NCI-H1048 (cell line): ENCODE measurements at regions not wholly inside any gene's neighbourhood (a gene's known extent, or its start where the extent isn't known, plus 50 kb on each side); places are given as distances from the start of the nearest gene placed in this dataset.

Experiments used
- DNase-seq: peaks from one replicate; lab custom pipeline; 2025; lab: John Stamatoyannopoulos, UW

DNA sequence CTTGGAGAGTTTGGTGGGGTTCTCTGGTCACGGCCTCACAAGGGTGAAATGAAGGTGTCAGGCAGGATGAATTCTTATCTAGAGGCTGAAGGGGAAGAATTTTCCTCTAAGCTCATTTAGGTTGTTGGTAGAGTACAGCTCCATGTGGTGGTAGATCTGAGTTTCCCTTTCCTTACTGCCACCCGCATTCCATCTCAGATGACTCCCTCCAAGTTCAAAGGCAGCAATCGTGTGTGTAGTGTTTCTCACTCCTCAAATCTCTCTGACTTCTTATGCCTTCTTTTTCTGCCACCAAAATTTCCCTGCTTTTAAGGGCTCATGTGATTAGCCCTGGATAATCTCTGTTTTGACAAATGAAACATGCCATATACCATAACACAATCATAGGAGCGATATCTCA is 135.5 kb upstream of the MYOCD start:
- no peak for DNase-seq

DNA sequence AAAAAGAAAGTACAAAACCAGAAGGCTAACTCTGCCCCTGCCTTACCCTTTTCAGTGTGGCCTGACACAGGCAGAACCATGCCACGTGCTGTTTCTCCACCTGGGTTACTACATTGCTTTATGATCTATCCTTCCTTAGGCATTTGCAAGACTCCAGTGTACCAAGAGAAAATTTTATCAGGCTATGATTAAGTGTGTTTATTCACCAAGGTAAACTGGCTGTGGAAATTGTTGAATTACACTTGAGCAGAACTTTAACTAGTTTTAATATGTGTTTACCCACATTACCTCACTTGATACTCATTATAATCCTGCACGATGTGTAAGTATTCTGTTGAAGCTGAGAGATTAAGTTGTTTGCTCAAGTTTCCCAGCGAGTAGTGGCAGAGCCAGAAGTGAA is 129.7 kb upstream of the MYOCD start:
- DNase-seq, result no peak

DNA sequence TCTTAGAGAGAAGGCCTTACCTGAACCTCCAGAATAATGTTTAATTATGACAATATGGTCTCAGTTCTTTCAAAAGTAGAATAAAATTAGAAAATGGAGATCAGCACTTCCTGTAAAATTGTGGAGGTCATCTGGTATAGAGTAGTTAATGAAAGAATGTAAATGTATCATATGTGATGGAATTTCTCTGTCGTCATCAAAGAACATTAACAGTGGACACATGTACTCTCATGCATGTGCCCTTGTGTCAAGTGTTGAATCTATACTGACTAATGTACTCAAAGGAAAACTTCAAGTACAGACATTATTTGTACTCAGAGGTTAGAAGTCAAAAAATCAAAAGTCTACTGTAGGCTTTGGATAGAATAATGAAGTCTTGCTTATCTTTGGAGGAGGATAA is 129.2 kb upstream of the MYOCD start:
- no peak for DNase-seq

DNA sequence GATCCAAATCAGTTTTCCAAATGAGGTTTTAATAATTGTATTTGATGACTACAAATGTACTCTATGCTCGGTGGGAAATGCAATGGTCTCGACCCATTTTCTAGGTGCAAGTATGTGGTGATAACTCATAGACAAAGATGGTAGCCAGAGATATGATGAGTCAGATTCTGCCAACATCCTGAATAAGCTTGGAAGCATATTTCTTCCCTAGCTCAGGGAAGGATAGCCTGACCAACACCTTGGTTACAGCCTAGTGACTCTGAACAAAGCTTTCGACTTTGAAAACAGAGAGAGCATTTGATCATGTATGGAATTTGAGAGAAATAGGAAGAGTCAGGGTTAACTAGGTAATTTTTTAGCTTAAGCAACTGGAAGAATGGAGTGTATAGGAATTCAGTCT is 128.3 kb upstream of the MYOCD start:
- DNase-seq, result no peak

DNA sequence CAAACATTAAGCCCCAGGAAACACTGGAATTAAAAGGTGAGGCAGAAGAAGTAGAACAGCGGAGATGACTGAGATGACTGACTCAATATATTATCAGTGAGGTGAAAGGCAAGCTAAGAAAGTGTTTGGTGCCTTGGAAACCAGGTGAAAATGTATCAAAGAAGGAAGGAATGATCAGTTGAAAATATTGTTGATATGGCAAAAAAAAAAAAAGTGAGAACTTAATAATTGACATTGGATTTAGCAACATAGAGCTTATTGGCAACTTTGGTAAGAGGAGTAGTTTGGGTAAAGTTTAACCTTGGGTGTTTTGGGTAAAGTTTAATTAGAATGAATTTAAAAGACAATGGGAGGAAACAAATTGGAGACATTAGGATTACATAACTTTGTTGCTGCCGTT is 127.7 kb upstream of the MYOCD start:
- DNase-seq, result no peak

DNA sequence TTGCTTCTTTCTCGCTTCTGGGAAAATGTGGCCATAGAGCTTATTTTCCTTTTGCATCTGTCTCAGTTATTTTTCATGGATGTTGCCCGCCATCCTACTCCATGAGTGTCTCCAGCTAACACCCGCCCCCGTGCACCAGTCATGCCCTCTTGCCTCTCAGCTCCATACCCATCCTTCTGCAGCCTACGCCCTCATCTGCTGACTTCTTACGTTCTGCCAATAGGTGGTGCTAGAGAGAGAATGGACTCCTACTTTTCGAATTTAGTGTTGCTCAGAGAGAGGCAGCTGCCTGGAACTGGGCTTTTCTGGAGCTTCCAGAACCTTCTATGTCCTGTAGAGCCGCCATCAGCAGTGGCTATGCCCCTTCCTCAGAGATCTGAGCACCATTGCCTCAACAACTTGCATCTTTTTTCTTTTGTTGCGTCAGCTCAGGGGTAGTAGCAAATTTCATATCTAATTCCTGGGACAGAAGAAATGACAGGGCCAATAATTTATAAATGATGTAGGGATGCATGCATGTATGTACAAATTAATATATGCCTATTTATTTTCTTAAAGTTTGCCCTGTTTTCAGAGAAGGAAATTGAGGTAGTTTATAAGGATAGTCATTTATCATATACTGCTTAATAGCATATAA is 119.7 kb upstream of the MYOCD start:
- no peak for DNase-seq

DNA sequence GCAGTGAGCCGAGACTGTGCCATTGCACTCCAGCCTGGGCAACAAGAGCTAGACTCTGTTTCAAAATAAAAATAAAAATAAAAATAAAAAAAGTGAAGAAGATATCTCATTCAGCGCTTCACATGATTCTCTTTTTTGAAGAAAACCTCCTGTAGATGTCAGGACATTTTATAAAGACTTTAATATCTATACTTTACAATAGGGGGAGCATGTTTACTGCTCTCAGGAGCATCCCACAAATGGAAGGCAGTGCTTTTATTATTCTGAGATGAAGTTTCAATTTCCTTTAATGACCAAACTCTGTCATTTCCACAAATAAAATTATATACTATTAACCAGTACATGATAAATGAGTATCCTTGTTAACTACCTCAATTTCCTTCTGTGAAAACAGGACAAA is 118.7 kb upstream of the MYOCD start:
- DNase-seq, result no peak

DNA sequence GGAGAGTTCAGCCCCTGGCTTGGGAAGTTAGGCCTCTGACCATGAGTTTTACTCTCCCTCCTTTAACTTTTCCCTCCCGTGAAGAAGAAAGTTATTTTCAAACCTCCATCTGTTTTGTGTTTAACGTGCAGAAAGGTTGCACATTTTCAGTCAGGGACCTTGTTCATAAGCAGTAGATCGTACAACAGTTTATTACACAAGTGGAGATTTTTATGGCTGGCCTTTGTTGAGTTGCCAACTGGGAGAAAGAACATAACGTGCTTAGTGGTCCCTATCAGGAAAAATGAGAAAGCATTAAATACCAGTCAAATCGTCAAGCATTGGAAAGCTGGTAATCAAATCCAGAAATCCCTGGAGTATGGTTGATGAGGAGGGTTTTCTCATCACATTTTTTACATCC is 117.9 kb upstream of the MYOCD start:
- DNase-seq, result no peak

DNA sequence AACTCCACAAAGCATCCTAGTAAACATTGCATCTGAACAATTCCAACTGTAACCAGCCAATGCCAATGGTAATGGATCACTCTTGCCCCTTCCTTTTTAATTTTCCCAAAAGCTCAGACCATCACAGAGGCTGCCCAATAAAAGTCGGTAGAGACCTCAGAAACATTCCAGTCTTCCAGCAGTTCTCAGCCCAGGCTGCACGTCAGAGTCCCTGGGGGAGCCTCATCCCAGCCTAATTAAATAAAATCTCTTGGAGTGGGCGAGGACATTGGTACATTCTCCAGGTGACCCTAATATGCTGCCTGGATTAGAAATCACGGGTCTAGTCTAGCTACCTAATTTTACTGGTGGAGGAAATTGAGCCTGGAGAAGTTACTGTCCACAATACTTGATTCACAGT is 117.1 kb upstream of the MYOCD start:
- DNase-seq, result no peak

DNA sequence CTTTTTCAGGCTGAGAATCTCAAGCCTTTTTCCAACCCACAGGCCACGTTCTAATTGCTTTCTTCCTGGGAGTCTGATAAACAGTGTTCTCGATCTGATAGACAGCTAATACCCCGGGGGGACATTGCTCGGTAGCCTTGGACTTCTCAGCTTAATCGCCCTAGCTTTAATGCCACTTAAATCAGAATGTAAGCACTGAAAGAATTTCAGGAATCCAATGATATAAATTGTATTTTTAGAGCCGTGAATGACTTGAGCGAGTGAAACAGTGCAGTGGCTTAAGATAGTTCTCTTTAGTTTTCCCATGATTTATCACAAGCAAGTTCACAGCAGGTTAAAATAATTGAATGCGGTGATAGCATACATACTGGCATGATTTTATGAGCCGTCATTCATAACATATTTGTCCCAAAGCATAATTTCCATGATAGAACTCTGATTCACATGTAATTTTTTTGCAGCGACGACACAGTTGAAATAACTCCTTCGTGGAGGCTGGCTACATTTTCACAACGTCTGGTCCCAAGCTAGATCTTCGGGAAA is 116.1 kb upstream of the MYOCD start:
- DNase-seq, result peak; percentile 26

DNA sequence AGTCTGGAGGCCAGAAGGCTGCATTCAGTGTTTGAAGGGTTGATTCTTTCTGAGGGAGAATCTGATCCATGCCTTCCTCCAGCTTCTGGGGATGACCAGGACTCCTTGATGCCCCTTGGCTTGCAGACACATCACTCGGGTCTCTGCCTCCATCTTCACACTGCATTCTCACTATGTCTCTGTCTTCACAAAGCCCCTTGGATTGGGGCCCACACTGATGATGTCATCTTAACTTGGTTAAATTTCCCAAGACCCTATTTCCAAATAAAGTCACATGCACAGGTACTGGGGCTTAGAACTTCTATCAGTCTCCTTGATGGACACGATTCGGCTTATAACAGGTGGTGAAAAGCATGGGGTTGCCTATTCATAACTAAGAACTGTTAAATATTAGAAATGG is 112.1 kb upstream of the MYOCD start:
- no peak for DNase-seq

DNA sequence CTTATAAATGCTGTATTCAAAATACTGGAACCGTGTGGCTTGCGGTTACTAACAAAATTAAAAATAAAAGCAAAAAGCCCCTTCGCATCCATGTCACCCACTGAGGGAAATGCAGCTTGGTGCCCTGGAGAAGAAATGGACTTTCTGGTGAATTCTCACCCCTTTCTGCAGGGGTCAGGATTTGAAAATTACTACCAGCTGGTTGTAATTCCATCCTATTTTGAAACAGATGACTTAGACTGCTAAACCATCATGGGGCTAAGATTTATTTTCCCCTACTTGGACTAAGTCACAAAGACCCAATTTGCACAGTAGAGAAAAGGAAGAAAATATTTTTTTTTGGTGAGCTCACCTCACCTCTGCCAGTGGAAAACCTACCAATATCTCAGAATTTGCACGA is 111.4 kb upstream of the MYOCD start:
- DNase-seq, result no peak

DNA sequence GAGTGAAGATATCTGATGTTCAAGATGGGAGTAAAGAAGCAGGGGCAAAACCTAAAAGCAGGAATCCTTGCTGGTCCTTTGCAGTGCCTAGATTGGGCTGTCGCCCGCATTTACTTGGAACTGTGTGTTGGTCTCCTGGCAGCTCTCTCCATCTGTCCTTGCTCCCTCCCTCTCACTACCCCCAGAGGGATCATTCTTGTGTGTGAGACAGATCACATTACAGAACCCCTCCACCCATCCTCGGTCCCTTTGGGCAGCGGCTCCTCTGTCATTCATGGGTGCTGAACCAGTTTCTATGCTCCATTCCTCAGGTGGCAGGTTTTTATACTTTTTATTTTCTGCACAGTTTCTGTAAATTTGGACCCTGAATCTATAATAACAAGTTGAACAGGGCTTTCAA is 99.4 kb upstream of the MYOCD start:
- DNase-seq, result no peak

DNA sequence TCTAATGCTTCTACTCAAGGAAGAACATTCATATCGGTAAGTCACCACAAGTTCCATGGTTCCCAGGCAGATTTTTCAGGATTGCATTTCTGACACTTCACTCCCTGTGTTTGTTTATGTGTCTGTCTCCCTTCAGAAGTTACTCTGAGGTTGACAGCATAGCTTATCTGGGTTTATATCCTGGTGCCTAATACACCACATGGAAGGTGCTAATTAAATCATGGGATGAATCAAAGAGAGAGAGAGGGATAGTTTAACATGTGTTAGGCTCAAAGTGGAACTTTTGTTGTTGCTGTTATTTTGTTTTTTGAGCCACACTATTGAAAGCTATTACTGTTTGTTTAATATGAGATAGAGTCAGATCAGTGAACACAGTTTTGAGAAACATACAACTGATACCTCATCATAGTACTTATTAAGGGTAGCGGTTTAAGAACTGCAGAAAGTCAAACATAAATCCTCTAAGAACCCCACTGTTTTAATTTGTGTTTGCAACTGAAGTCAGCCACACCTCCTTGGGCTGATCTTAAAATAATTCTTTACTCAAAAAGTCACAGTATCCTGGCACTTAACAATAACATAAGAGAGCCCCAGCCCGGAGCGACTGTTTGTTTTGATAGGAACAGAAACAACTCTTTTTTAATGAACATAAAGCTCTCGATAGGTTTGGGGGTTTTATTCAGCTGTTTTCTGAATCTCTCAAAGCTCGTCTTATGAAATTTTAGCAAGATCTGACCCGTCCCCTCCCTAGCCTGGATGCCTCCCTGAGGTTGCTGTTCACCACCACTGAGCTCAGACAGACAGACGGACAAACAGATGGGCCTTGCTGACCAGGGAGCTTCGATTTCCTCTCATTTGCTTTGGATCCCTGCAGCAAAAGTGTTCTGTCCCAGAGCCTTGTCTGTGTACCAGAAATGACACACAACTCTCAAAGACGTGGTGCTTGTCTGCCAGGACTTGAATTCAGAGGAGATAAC is 98.3 kb upstream of the MYOCD start:
- no peak for DNase-seq

DNA sequence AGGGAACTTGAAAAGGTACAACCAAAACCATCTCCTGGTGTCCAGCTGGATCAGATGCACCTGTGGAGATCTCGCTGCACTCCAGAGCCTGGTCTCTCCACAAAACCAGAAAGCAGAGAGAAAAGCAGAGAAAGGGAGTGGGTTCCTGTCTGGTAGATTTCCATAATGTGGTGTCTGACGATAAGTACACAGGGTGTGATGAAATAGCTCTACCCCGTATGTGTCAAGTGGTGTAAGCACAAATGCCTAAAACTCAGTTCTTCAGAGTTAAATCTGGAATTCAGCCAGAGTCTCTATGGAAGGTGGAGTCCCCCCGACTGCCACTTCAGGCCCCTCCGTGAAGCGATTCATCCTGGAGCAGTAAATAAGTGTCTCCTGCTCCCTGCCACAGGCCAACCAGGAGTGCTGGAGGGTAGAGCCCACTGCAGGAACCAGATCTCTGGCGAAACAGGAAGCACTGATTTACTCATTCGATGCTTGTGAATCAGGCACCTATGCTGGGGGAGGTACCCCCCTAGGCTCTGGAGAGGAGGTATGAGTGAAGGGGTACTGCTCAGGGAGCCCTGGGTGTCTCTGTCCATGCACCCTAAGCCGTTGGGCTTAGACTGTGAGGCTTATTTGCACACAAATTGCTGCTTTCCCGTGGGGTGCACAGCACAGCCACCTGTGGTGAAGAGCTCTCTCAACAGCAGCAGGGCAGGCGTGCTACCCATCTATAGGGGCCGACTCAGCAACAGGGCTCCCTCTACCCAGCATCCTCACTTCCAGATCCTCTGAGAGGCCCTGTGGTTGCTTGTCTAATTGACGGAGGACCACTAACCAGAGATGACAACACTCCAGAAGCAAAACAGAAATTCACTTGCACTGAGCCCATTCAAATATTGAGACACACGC is 97.1 kb upstream of the MYOCD start:
- DNase-seq, result no peak

DNA sequence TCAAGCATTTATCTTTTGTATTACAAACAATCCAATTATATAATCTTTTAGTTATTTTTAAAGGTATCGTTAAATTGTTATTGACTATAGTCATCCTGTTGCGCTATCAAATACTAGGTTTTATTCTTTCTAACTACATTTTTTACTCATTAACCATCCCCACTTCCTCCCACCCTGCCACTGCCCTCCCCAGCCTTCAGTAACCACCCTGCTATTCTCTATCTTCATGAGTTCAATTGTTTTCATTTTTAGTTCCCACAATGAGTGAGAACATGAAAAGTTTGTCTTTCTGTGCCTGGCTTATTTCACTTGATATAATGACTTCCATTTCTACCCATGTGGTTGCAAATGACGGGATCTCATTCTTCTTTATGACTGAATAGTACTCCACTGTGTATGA is 94.1 kb upstream of the MYOCD start:
- no peak for DNase-seq

DNA sequence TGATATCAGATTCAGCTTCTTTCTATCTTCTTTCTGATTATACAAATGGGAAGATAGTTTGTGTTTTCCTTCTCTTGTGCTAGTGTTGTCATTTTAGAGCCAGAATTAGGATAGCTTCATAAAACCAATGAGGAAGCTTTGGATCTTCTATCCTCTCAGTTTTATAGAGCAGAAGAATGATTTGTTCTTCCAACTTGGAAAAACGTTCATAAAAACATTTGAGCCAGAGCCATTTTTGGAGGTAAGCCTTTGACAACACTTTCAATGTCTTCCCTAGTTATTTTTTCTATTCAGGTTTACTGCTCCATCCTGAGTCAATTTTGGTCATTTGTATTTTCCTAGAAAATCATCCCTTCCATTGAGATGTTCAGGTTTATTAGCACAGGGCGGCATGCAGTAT is 91.2 kb upstream of the MYOCD start:
- DNase-seq, result no peak

DNA sequence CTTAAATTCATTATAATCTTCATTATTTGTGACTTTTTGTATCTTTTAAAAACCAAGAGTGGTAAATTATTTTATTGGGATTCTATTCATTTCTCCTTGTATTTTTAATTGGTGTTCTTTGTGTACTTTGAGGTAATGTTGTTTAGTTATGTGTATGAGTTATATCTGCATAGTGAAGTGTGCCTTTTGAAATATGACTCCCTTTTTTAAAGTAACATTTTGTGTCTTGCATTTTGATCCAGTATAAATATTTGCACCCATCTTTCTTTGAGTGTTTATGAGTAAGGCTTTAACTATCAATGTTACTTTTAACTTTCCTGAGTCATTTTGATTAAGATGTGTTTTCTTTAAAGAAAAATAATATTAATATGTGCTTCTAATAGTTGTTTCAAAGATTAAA is 90.0 kb upstream of the MYOCD start:
- no peak for DNase-seq

DNA sequence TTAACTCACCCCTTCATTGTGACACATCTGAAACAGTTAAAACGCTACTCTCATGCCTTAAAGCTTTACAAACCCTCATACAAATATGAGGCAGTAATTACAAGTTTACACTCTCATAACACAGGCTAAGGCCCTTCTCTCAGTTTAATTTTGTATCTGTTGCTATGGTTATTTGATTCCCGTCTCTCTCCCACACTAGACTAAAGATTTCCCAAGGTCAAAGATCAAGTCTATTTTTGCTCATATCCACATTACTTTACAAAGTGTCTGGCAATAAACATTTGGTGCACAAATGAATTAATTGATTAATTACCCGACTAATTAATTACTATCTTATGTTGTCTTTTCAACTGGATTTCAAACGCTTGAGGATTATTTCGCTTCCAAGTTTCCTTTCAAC is 86.4 kb upstream of the MYOCD start:
- no peak for DNase-seq

DNA sequence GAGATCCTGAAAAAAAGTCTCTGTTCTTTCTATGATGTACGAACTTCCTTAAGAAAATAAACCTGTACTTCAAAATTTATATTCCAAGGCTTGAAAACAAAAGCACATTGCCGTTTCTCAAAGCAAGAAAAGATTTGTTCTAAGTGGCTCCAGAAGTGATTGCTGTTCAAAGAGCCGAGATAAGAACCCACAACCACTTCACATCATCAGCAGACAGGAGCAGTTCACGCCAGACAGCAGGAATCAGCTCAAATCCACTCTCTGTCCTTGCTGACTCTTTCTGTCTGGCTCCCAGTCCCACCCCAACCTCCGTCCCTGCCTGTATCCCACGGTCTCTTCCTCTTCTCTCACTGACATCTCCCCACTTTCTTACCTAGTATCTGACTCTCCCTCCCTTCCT is 85.0 kb upstream of the MYOCD start:
- DNase-seq, result no peak

DNA sequence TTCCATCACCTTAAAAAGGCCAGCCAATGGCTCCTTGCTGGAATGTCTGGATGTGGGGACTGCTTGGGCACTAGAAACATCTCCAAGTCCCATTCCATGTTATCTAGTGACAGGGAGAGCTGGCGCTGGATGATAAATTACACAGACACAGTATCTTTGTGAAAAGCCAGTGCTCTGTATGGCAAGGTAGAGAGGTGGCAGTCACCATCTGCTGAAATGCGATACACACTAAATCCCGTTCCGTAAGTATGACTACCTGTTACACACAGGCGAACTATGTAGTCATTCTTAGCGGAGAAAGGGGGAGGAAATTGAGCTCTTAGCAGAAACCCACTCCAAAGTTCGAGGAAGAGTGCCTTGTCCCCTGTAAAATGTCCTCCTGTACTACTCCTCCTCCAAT is 81.0 kb upstream of the MYOCD start:
- DNase-seq, result no peak

DNA sequence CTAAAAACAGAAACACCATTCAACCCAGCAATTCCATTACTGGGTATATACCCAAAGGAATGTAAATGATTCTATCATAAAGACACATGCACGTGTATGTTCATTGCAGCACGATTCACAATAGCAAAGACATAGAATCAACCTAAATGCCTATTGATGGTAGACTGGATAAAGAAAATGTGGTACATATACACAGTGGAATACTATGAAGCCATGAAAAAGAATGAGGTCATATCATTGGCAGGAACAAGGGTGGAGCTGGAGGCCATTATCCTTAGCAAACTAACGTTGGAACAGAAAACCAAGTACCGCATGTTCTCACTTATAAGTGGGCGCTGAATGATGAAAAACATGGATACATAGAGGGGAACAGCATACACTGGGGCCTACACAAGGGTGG is 77.2 kb upstream of the MYOCD start:
- DNase-seq, result no peak
